ENCODE measurements at regions not wholly inside any gene's neighbourhood (a gene's known extent, or its start where the extent isn't known, plus 50 kb on each side); places are given as distances from the start of the nearest gene placed in this dataset.

GRCh38 chr10:76665029-76665428 is 972.6 kb downstream of the KCNMA1 start:
- Histone ChIP-seq H3K27me3 (ENCODE audit: control insufficient read depth, insufficient read depth, low read length) (no peaks in the 10 kb centered on the region), H3K9ac (ENCODE audit: low read depth, low read length) (no peak overlapping the region), H3K27ac (ENCODE audit: low read depth, low read length) (no peak overlapping the region), H3K4me3 (ENCODE audit: low read depth, low read length) (no peak overlapping the region), H3K36me3 (ENCODE audit: control insufficient read depth, insufficient read depth, low read length) (no peaks in the 10 kb centered on the region), H3K9me3 (ENCODE audit: control insufficient read depth, insufficient read depth, low read length) (no peaks in the 10 kb centered on the region), H3K4me1 (ENCODE audit: control insufficient read depth, insufficient read depth, low read length) (0 out of 2 replicates have a peak, but pooled peaks cover 3% of the 10 kb centered on the region)

GRCh38 chr10:76657337-76658012 is 980.1 kb downstream of the KCNMA1 start:
- Histone ChIP-seq H3K4me1 (ENCODE audit: control insufficient read depth, insufficient read depth, low read length) (no peaks in the 10 kb centered on the region), H3K36me3 (ENCODE audit: control insufficient read depth, insufficient read depth, low read length) (no peaks in the 10 kb centered on the region), H3K4me3 (ENCODE audit: low read depth, low read length) (no peak overlapping the region), H3K27me3 (ENCODE audit: control insufficient read depth, insufficient read depth, low read length) (no peaks in the 10 kb centered on the region), H3K9ac (ENCODE audit: low read depth, low read length) (no peak overlapping the region), H3K9me3 (ENCODE audit: control insufficient read depth, insufficient read depth, low read length) (no peaks in the 10 kb centered on the region), H3K27ac (ENCODE audit: low read depth, low read length) (no peak overlapping the region)

GRCh38 chr10:76651154-76651553 is 986.5 kb downstream of the KCNMA1 start:
- Histone ChIP-seq H3K27me3 (ENCODE audit: control insufficient read depth, insufficient read depth, low read length) (no peaks in the 10 kb centered on the region), H3K4me3 (ENCODE audit: low read depth, low read length) (no peak overlapping the region), H3K4me1 (ENCODE audit: control insufficient read depth, insufficient read depth, low read length) (peaks cover 13% of the 10 kb centered on the region), H3K9ac (ENCODE audit: low read depth, low read length) (no peak overlapping the region), H3K27ac (ENCODE audit: low read depth, low read length) (no peak overlapping the region), H3K9me3 (ENCODE audit: control insufficient read depth, insufficient read depth, low read length) (no peaks in the 10 kb centered on the region), H3K36me3 (ENCODE audit: control insufficient read depth, insufficient read depth, low read length) (no peaks in the 10 kb centered on the region)

GRCh38 chr10:76649723-76650127 is 987.9 kb downstream of the KCNMA1 start:
- no peak overlapping the region for H3K4me3 ChIP-seq (ENCODE audit: low read depth, low read length)
- H3K9me3 ChIP-seq (ENCODE audit: control insufficient read depth, insufficient read depth, low read length), result no peaks in the 10 kb centered on the region
- no peaks in the 10 kb centered on the region for H3K27me3 ChIP-seq (ENCODE audit: control insufficient read depth, insufficient read depth, low read length)
- peaks cover 13% of the 10 kb centered on the region for H3K4me1 ChIP-seq (ENCODE audit: control insufficient read depth, insufficient read depth, low read length)
- peak overlapping the region; percentile 28 for H3K27ac ChIP-seq (ENCODE audit: low read depth, low read length)
- no peaks in the 10 kb centered on the region for H3K36me3 ChIP-seq (ENCODE audit: control insufficient read depth, insufficient read depth, low read length)
- no peak overlapping the region for H3K9ac ChIP-seq (ENCODE audit: low read depth, low read length)

- Histone ChIP-seq H3K4me3 (ENCODE audit: low read depth, low read length) (no peak overlapping the region), H3K9ac (ENCODE audit: low read depth, low read length) (no peak overlapping the region), H3K27me3 (ENCODE audit: control insufficient read depth, insufficient read depth, low read length) (no peaks in the 10 kb centered on the region), H3K4me1 (ENCODE audit: control insufficient read depth, insufficient read depth, low read length) (peaks cover 13% of the 10 kb centered on the region), H3K36me3 (ENCODE audit: control insufficient read depth, insufficient read depth, low read length) (no peaks in the 10 kb centered on the region), H3K27ac (ENCODE audit: low read depth, low read length) (peak overlapping the region; percentile 28), H3K9me3 (ENCODE audit: control insufficient read depth, insufficient read depth, low read length) (no peaks in the 10 kb centered on the region)
Measured at GRCh38 chr10:76649254-76649653, 988.4 kb downstream of the KCNMA1 start.

- Histone ChIP-seq H3K36me3 (ENCODE audit: control insufficient read depth, insufficient read depth, low read length) (no peaks in the 10 kb centered on the region), H3K27me3 (ENCODE audit: control insufficient read depth, insufficient read depth, low read length) (no peaks in the 10 kb centered on the region), H3K4me3 (ENCODE audit: low read depth, low read length) (no peak overlapping the region), H3K9ac (ENCODE audit: low read depth, low read length) (no peak overlapping the region), H3K27ac (ENCODE audit: low read depth, low read length) (no peak overlapping the region), H3K9me3 (ENCODE audit: control insufficient read depth, insufficient read depth, low read length) (no peaks in the 10 kb centered on the region), H3K4me1 (ENCODE audit: control insufficient read depth, insufficient read depth, low read length) (peaks cover 13% of the 10 kb centered on the region)
Measured at GRCh38 chr10:76647301-76647700, 990.3 kb downstream of the KCNMA1 start.

- H3K36me3 ChIP-seq (ENCODE audit: control insufficient read depth, insufficient read depth, low read length), result no peaks in the 10 kb centered on the region
- H3K27me3 ChIP-seq (ENCODE audit: control insufficient read depth, insufficient read depth, low read length), result no peaks in the 10 kb centered on the region
- H3K4me3 ChIP-seq (ENCODE audit: low read depth, low read length), result no peak overlapping the region
- no peaks in the 10 kb centered on the region for H3K9me3 ChIP-seq (ENCODE audit: control insufficient read depth, insufficient read depth, low read length)
- peaks cover 13% of the 10 kb centered on the region for H3K4me1 ChIP-seq (ENCODE audit: control insufficient read depth, insufficient read depth, low read length)
- no peak overlapping the region for H3K27ac ChIP-seq (ENCODE audit: low read depth, low read length)
- no peak overlapping the region for H3K9ac ChIP-seq (ENCODE audit: low read depth, low read length)
Measured at GRCh38 chr10:76645341-76645740, 992.3 kb downstream of the KCNMA1 start.

- Histone ChIP-seq H3K36me3 (ENCODE audit: control insufficient read depth, insufficient read depth, low read length) (no peaks in the 10 kb centered on the region), H3K27ac (ENCODE audit: low read depth, low read length) (no peak overlapping the region), H3K4me1 (ENCODE audit: control insufficient read depth, insufficient read depth, low read length) (peaks cover 9% of the 10 kb centered on the region), H3K9ac (ENCODE audit: low read depth, low read length) (no peak overlapping the region), H3K9me3 (ENCODE audit: control insufficient read depth, insufficient read depth, low read length) (no peaks in the 10 kb centered on the region), H3K27me3 (ENCODE audit: control insufficient read depth, insufficient read depth, low read length) (no peaks in the 10 kb centered on the region), H3K4me3 (ENCODE audit: low read depth, low read length) (no peak overlapping the region)
Measured at GRCh38 chr10:76644476-76644875, 993.1 kb downstream of the KCNMA1 start.

GRCh38 chr10:76643511-76643911 is 994.1 kb downstream of the KCNMA1 start:
- Histone ChIP-seq H3K27ac (ENCODE audit: low read depth, low read length) (no peak overlapping the region), H3K36me3 (ENCODE audit: control insufficient read depth, insufficient read depth, low read length) (no peaks in the 10 kb centered on the region), H3K4me3 (ENCODE audit: low read depth, low read length) (no peak overlapping the region), H3K4me1 (ENCODE audit: control insufficient read depth, insufficient read depth, low read length) (no peaks in the 10 kb centered on the region), H3K27me3 (ENCODE audit: control insufficient read depth, insufficient read depth, low read length) (no peaks in the 10 kb centered on the region), H3K9ac (ENCODE audit: low read depth, low read length) (no peak overlapping the region), H3K9me3 (ENCODE audit: control insufficient read depth, insufficient read depth, low read length) (no peaks in the 10 kb centered on the region)

GRCh38 chr10:76642358-76642757 is 995.2 kb downstream of the KCNMA1 start:
- Histone ChIP-seq H3K27me3 (ENCODE audit: control insufficient read depth, insufficient read depth, low read length) (no peaks in the 10 kb centered on the region), H3K4me3 (ENCODE audit: low read depth, low read length) (no peak overlapping the region), H3K9me3 (ENCODE audit: control insufficient read depth, insufficient read depth, low read length) (no peaks in the 10 kb centered on the region), H3K27ac (ENCODE audit: low read depth, low read length) (no peak overlapping the region), H3K36me3 (ENCODE audit: control insufficient read depth, insufficient read depth, low read length) (no peaks in the 10 kb centered on the region), H3K4me1 (ENCODE audit: control insufficient read depth, insufficient read depth, low read length) (no peaks in the 10 kb centered on the region), H3K9ac (ENCODE audit: low read depth, low read length) (no peak overlapping the region)

- H3K9ac ChIP-seq (ENCODE audit: low read depth, low read length), result no peak overlapping the region
- H3K36me3 ChIP-seq (ENCODE audit: control insufficient read depth, insufficient read depth, low read length), result no peaks in the 10 kb centered on the region
- no peaks in the 10 kb centered on the region for H3K4me1 ChIP-seq (ENCODE audit: control insufficient read depth, insufficient read depth, low read length)
- H3K4me3 ChIP-seq (ENCODE audit: low read depth, low read length), result no peak overlapping the region
- no peaks in the 10 kb centered on the region for H3K9me3 ChIP-seq (ENCODE audit: control insufficient read depth, insufficient read depth, low read length)
- H3K27ac ChIP-seq (ENCODE audit: low read depth, low read length), result no peak overlapping the region
- H3K27me3 ChIP-seq (ENCODE audit: control insufficient read depth, insufficient read depth, low read length), result no peaks in the 10 kb centered on the region
Measured at GRCh38 chr10:76641215-76641614, 996.4 kb downstream of the KCNMA1 start.
